Caco-2 (cell line): ENCODE measurements at regions not wholly inside any gene's neighbourhood (a gene's known extent, or its start where the extent isn't known, plus 50 kb on each side); places are given as distances from the start of the nearest gene placed in this dataset.
A peak's percentile ranks its signal among the peaks of the same experiment; 100 is the strongest.
"Not testable (repeated sequence)": the region's sequence is repeated elsewhere in the genome, so short reads cannot be mapped to it uniquely, and the experiment has no call there.

Source experiments
- BruUV-seq: library from RNA; stranded (reverse); fragments of 400-500 nt; replicated peaks from 2 replicates; lab custom pipeline; 2021; lab: Mats Ljungman, UMichigan
- CTCF ChIA-PET: fragments of 300-600 bp; sonication (Branson Sonifier 250); formaldehyde crosslinking; loops from one replicate; lab custom pipeline; 2022; ENCODE audit warnings: antibody characterized with exemption; lab: Charles Lee
- POLR2A ChIA-PET: fragments of 300-600 bp; sonication (Branson Sonifier 250); formaldehyde crosslinking; loops from one replicate; lab custom pipeline; 2022; ENCODE audit warnings: antibody characterized with exemption; lab: Charles Lee
- DNase-seq, 2 experiments: peaks; one replicate each; pipeline versions ENCODE4 v3.0.0 to v3.0.0-alpha.2; 2020 to 2022
- H3K27me3 ChIP-seq: replicated peaks from 2 replicates; pipeline ENCODE4 v1.6.0; 2011; ENCODE audit warnings: low read length; ENCODE audit not compliant: control insufficient read depth, insufficient read depth
- H3K36me3 ChIP-seq: 2 replicates; pipeline ENCODE4 v1.5.1; 2011; ENCODE audit warnings: low read length; ENCODE audit not compliant: control insufficient read depth, insufficient read depth
- H3K4me1 ChIP-seq: fragments of 250-450 bp; sonication (Bioruptor Pico); 2 replicates; pipeline ENCODE4 v1.5.1; 2020; ENCODE audit warnings: mild to moderate bottlenecking
- H3K4me3 ChIP-seq: 2 replicates; pipeline ENCODE4 v1.5.1; 2011; ENCODE audit warnings: low read depth, mild to moderate bottlenecking, control low read depth, low read length
- H3K9me3 ChIP-seq: fragments of 250-450 bp; sonication (Bioruptor Pico); 2 replicates; pipeline ENCODE4 v1.5.1; 2020; ENCODE audit warnings: mild to moderate bottlenecking, moderate library complexity
- H3K27ac Mint-ChIP-seq: one replicate; pipeline ENCODE4 v1.8.0; 2022; ENCODE audit warnings: mixed read lengths; ENCODE audit not compliant: unreplicated experiment
- H3K27me3 Mint-ChIP-seq: one replicate; pipeline ENCODE4 v1.8.0; 2022; ENCODE audit warnings: mixed read lengths; ENCODE audit not compliant: insufficient read depth, unreplicated experiment
- H3K36me3 Mint-ChIP-seq: one replicate; pipeline ENCODE4 v1.8.0; 2022; ENCODE audit warnings: mild to moderate bottlenecking, mixed read lengths; ENCODE audit not compliant: insufficient read depth, unreplicated experiment
- H3K4me1 Mint-ChIP-seq: one replicate; pipeline ENCODE4 v1.8.0; 2022; ENCODE audit warnings: low read depth, mixed read lengths; ENCODE audit not compliant: unreplicated experiment
- H3K4me3 Mint-ChIP-seq: one replicate; pipeline ENCODE4 v1.8.0; 2022; ENCODE audit warnings: mild to moderate bottlenecking, moderate library complexity, mixed read lengths; ENCODE audit not compliant: unreplicated experiment
- H3K9me3 Mint-ChIP-seq: one replicate; pipeline ENCODE4 v1.8.0; 2022; ENCODE audit warnings: mixed read lengths; ENCODE audit not compliant: unreplicated experiment
- intact Hi-C: fragments of 100-400 bp; cut with micrococcal nuclease; formaldehyde crosslinking; loops from one replicate; pipeline ENCODE4 v1.10.0; 2022; ENCODE audit not compliant: unreplicated experiment
- TF ChIP-seq, protein P1 (sequence below), 2 experiments: fragments of 200-600 bp in 1 of 2; IDR thresholded peaks; 1 replicate in 1 of 2; 2 replicates in 1 of 2; pipeline versions ENCODE4 v1.5.1 to v1.8.0; 2011 to 2022; ENCODE audit warnings: antibody characterized with exemption in 1 of 2, control low read depth in 1 of 2, inconsistent platforms in 1 of 2, low read depth in 1 of 2, low read length in 1 of 2, mild to moderate bottlenecking in 1 of 2, moderate library complexity in 1 of 2; ENCODE audit not compliant: insufficient read depth in 1 of 2, severe bottlenecking in 1 of 2, unreplicated experiment in 1 of 2

DNA sequence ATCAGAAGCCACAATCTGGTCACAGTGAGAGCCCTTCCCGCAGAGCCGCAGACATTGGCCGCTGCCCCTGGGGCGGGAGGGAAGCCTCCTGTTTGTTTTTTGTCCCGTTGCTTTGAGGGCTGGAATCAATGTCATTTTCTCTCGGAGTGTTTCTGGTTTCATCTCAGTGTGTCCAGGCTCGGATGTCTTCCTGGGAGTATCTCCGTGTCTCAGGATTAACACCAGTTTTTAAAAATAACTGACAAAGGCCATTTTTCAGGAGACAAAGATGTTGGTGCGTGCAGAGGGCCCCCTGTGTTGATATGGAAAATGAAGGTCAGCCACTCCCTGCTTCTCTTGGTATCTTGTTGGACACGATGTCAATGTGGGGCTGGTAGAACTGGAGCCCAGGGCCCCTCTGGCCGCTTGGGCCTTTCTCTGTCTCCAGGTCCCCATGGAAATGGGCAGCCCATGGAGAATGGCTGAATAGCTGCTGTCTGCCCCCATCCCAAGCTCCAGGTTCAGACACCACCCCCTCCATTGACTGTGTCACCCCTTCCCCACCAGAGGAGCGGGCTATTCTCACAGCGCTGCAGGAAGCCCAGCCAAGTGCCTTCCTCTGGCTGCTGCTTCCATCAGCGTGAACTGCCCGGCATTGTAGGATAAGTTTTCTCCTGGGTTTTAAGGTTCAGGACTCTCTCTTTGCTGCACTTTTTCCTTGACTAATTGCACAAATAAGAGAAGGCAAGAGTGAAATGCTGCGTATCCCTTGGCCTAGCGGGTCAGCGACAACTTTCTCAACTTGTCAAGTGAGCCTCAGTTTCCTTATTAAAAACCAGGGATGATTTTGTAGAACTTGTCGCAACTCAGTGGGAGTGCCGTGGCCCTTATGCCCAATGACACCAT is 72.2 kb upstream of the METTL9 start:
- Mint-ChIP-seq H3K27ac (peak overlapping the region; percentile 42), H3K27me3 (no peaks in the 10 kb centered on the region), H3K4me3 (no peak overlapping the region), H3K4me1 (no peaks in the 10 kb centered on the region), H3K9me3 (no peaks in the 10 kb centered on the region), H3K36me3 (no peaks in the 10 kb centered on the region)
- H3K27me3 ChIP-seq: no peaks in the 10 kb centered on the region
- BruUV-seq: no TSS peak
- ChIA-PET POLR2A (no interaction called here), CTCF (no interaction called here)
- H3K36me3 ChIP-seq: no peaks in the 10 kb centered on the region
- no peak for DNase-seq
- no peak overlapping the region for H3K4me3 ChIP-seq
- no peaks in the 10 kb centered on the region for H3K9me3 ChIP-seq
- intact Hi-C loops: no loop called here
- H3K4me1 ChIP-seq: peaks cover 37% of the 10 kb centered on the region
- TF ChIP-seq, protein P1, sequence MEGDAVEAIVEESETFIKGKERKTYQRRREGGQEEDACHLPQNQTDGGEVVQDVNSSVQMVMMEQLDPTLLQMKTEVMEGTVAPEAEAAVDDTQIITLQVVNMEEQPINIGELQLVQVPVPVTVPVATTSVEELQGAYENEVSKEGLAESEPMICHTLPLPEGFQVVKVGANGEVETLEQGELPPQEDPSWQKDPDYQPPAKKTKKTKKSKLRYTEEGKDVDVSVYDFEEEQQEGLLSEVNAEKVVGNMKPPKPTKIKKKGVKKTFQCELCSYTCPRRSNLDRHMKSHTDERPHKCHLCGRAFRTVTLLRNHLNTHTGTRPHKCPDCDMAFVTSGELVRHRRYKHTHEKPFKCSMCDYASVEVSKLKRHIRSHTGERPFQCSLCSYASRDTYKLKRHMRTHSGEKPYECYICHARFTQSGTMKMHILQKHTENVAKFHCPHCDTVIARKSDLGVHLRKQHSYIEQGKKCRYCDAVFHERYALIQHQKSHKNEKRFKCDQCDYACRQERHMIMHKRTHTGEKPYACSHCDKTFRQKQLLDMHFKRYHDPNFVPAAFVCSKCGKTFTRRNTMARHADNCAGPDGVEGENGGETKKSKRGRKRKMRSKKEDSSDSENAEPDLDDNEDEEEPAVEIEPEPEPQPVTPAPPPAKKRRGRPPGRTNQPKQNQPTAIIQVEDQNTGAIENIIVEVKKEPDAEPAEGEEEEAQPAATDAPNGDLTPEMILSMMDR (IDR thresholded peaks at IDR 0.05; ENCODE audit: insufficient read depth in 1 of 2, low read depth in 1 of 2, low read length in 1 of 2, severe bottlenecking in 1 of 2, unreplicated experiment in 1 of 2): no peak

DNA sequence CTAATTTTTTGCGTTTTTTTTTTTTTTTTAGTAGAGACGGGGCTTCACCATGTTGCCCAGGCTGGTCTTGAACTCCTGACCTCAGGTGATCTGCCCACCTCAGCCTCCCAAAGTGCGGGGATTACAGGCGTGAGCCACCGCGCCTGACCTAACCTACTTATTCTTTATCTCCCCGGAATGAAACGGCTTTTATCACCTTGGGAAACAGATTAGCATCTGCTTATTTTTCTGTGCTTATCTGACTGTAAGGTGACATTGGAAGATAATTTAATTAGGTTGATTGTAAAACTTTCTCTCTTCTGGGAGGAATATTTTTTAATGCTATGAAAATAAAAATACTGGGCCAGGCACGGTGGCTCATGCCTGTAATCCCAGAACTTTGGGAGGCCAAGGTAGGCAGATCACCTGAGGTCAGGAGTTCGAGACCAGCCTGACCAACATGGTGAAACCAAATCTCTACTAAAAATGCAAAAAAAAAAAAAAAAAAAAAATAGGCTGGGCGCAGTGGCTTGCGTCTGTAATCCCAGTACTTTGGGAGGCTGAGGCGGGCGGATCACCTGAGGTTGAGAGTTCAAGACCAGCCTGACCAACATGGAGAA is 70.2 kb upstream of the METTL9 start:
- intact Hi-C loops, H3K36me3 Mint-ChIP-seq, H3K4me1 Mint-ChIP-seq, H3K27me3 ChIP-seq, H3K4me3 ChIP-seq, H3K9me3 Mint-ChIP-seq, CTCF ChIA-PET, H3K4me3 Mint-ChIP-seq, H3K27me3 Mint-ChIP-seq, H3K9me3 ChIP-seq, BruUV-seq, H3K27ac Mint-ChIP-seq, H3K36me3 ChIP-seq, DNase-seq, POLR2A ChIA-PET: not testable (repeated sequence)
- peaks cover 24% of the 10 kb centered on the region for H3K4me1 ChIP-seq

DNA sequence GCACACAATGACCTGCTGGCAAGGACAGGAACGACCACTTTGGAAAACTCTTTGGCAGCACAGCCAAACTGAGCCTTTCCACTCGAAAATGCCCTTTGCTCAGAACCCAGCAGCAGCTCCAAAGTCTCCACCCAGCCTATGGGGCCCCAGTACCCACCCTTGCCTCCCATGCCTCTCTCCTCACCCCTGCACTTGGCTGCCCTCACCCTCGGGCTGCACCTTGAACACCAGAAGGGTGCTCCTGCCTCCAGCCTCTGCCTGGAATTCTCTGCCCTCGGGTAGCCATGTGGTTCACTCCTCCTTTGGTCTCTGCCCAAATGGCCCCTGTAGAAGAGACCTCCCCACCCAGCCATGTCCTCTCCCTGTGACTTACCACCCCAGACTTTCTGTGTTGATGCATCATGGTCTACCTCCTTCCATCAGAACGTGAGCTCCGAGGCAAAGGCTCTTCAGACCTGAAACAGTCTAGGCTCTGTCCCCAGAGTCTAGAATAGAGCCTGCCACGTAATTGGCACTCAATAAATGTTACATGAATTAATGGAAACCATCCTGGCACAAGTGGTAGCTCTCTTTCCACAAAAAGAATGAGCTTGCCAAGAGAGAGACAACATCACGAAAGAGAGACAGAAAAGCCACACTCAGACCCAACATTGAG is 68.5 kb upstream of the METTL9 start:
- H3K36me3 Mint-ChIP-seq, H3K27ac Mint-ChIP-seq, H3K4me1 Mint-ChIP-seq, DNase-seq, H3K9me3 ChIP-seq, H3K27me3 ChIP-seq, H3K9me3 Mint-ChIP-seq, H3K27me3 Mint-ChIP-seq, H3K36me3 ChIP-seq, BruUV-seq, H3K4me3 Mint-ChIP-seq, POLR2A ChIA-PET, H3K4me1 ChIP-seq, CTCF ChIA-PET, intact Hi-C loops, H3K4me3 ChIP-seq: not testable (repeated sequence)

DNA sequence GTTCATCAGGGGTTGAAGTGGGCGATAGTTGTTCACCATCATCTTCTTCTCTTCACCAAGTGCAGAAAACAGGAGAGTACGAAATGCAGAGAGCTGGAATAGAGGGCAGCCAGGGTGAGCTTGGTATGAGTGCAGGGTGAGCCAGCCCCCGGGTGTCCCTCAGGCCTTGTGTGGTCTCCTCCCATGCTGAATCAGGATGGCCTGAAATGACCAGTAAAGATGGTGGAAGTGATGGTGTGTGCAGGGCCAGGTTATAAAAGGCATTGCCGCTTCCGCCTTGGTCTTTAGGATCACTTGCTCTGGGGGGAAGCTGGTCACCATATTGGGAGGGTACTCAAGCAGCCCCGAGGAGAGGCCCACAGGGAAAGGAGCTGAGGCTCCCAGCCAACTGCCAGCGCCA is 66.4 kb upstream of the METTL9 start:
- BruUV-seq, H3K4me1 Mint-ChIP-seq, H3K27ac Mint-ChIP-seq, CTCF ChIA-PET, H3K4me1 ChIP-seq, intact Hi-C loops, H3K9me3 ChIP-seq, H3K27me3 Mint-ChIP-seq, H3K4me3 ChIP-seq, H3K9me3 Mint-ChIP-seq, H3K27me3 ChIP-seq, H3K36me3 Mint-ChIP-seq, DNase-seq, POLR2A ChIA-PET, H3K36me3 ChIP-seq, H3K4me3 Mint-ChIP-seq: not testable (repeated sequence)

DNA sequence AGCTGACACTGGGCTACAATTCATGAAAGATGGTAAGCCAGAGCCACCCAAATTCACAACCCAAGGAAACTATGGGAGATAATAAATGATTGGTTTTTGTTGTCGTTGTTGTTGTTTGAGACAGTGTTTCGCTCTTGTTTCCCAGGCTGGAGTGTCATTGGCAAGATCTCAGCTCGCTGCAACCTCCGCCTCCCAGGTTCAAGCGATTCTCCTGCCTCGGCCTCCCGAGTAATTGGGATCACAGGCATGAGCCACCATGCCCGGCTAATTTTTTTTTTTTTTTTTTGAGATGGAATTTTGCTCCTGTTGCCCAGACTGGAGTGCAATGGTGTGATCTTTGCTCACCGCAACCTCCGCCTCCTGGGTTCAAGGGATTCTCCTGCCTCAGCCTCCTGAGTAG is 65.9 kb upstream of the METTL9 start:
- intact Hi-C loops, BruUV-seq, H3K9me3 Mint-ChIP-seq, H3K4me3 Mint-ChIP-seq, POLR2A ChIA-PET, H3K36me3 Mint-ChIP-seq, H3K4me1 Mint-ChIP-seq, CTCF ChIA-PET, H3K9me3 ChIP-seq, H3K36me3 ChIP-seq, H3K27me3 ChIP-seq, DNase-seq, H3K27me3 Mint-ChIP-seq, H3K4me1 ChIP-seq, H3K27ac Mint-ChIP-seq, H3K4me3 ChIP-seq: not testable (repeated sequence)

DNA sequence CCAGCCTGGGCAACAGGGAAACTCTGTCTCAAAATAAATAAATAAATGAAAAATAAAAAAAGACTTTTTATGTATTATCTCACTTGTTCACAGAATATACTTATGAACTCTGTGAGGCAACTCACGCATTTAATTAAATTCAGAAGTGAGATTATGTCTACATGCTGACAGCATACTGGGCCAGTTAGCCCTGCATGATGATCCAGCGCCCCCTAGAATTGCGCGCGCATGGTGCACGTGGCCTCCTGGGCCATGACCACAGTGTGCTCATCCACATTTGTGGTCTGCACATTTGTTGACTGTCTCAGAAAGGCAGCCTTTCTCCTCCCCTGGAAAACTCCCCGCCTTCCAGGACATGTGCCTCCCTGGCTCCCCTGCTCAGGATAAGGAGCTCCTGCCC is 64.8 kb upstream of the METTL9 start:
- BruUV-seq, CTCF ChIA-PET, H3K36me3 Mint-ChIP-seq: not testable (repeated sequence)

More for the DNA sequence above, 64.8 kb upstream of the METTL9 start:
- H3K4me3 ChIP-seq, H3K9me3 ChIP-seq, H3K27ac Mint-ChIP-seq, DNase-seq, H3K9me3 Mint-ChIP-seq, H3K27me3 Mint-ChIP-seq, intact Hi-C loops, H3K36me3 ChIP-seq, H3K4me1 ChIP-seq, H3K27me3 ChIP-seq, POLR2A ChIA-PET, H3K4me1 Mint-ChIP-seq, H3K4me3 Mint-ChIP-seq: not testable (repeated sequence)
